Smooth muscle cell (in vitro differentiated cells): ENCODE measurements at regions not wholly inside any gene's neighbourhood (a gene's known extent, or its start where the extent isn't known, plus 50 kb on each side); places are given as distances from the start of the nearest gene placed in this dataset.

Experiments used
- DNase-seq: peaks from one replicate; lab custom pipeline; 2025; ENCODE audit not compliant: unreplicated experiment; lab: John Stamatoyannopoulos, UW
- H2AFZ ChIP-seq: fragments of 200-600 bp; sonication (generic); 2 replicates; pipeline ENCODE4 v1.6.0; 2016; ENCODE audit warnings: antibody characterized with exemption, low read depth, mild to moderate bottlenecking
- H3F3A ChIP-seq: fragments of 200-600 bp; sonication (generic); 2 replicates; pipeline ENCODE4 v1.6.0; 2017; ENCODE audit warnings: antibody characterized with exemption, low read depth
- H3K27ac ChIP-seq: fragments of 200-600 bp; sonication (generic); 2 replicates; pipeline ENCODE4 v1.5.1; 2016; ENCODE audit warnings: low read depth, mild to moderate bottlenecking
- H3K27me3 ChIP-seq: fragments of 200-600 bp; sonication (generic); 2 replicates; pipeline ENCODE4 v1.6.1; 2016; ENCODE audit warnings: low read depth, mild to moderate bottlenecking
- H3K36me3 ChIP-seq: fragments of 200-600 bp; sonication (generic); 2 replicates; pipeline ENCODE4 v1.5.1; 2016; ENCODE audit warnings: low read depth
- H3K4me1 ChIP-seq: fragments of 200-600 bp; sonication (generic); 2 replicates; pipeline ENCODE4 v1.5.1; 2016; ENCODE audit warnings: low read depth
- H3K4me2 ChIP-seq: fragments of 200-600 bp; sonication (generic); 2 replicates; pipeline ENCODE4 v1.6.0; 2016; ENCODE audit warnings: mild to moderate bottlenecking
- H3K4me3 ChIP-seq: fragments of 200-600 bp; sonication (generic); 2 replicates; pipeline ENCODE4 v1.5.1; 2016; ENCODE audit warnings: mild to moderate bottlenecking
- H3K79me2 ChIP-seq: fragments of 200-600 bp; sonication (generic); 2 replicates; pipeline ENCODE4 v1.6.0; 2016; ENCODE audit warnings: low read depth, mild to moderate bottlenecking
- H3K9ac ChIP-seq: fragments of 200-600 bp; sonication (generic); 2 replicates; pipeline ENCODE4 v1.6.0; 2016; ENCODE audit warnings: low read depth
- H3K9me3 ChIP-seq: fragments of 200-600 bp; sonication (generic); replicated peaks from 2 replicates; pipeline ENCODE4 v1.5.1; 2016; ENCODE audit warnings: low read depth
- H4K20me1 ChIP-seq: fragments of 200-600 bp; sonication (generic); 2 replicates; pipeline ENCODE4 v1.6.0; 2016; ENCODE audit warnings: low read depth
- CTCF ChIP-seq: fragments of 200-600 bp; sonication (generic); IDR thresholded peaks from 2 replicates; pipeline ENCODE4 v1.5.1; 2017; ENCODE audit warnings: borderline replicate concordance, mild to moderate bottlenecking, antibody characterized with exemption; ENCODE audit not compliant: insufficient read depth, poor library complexity, severe bottlenecking
- WGBS: methylation state at CpG from one replicate; pipeline ENCODE4 v1.1.7; 2016; ENCODE audit warnings: low lambda C conversion rate; 5-methylcytosine and 5-hydroxymethylcytosine counted together

- WGBS: 45% methylated on average over 1 of the region's 1 CpG
- H4K20me1 ChIP-seq: no peaks in the 10 kb centered on the region
- no peaks in the 10 kb centered on the region for H3K36me3 ChIP-seq
- H3K4me1 ChIP-seq: no peaks in the 10 kb centered on the region
- peak overlapping the region; percentile 23 for H2AFZ ChIP-seq
- H3K9me3 ChIP-seq: no peaks in the 10 kb centered on the region
- H3K79me2 ChIP-seq: no peaks in the 10 kb centered on the region
- H3K9ac ChIP-seq: no peak overlapping the region
- H3K27ac ChIP-seq: no peak overlapping the region
- no peaks in the 10 kb centered on the region for H3F3A ChIP-seq
- DNase-seq: no peak
- TF ChIP-seq CTCF: no peak
- H3K4me2 ChIP-seq: no peak overlapping the region
- no peaks in the 10 kb centered on the region for H3K27me3 ChIP-seq
- H3K4me3 ChIP-seq: no peak overlapping the region
Measured at GRCh38 chr3:106086038-106086437, 217.2 kb upstream of the CBLB start.

GRCh38 chr3:106086636-106087035 lies 217.8 kb upstream of the CBLB start:
- H3K4me1 ChIP-seq: no peaks in the 10 kb centered on the region
- no peak for DNase-seq
- no peak overlapping the region for H3K4me2 ChIP-seq
- no peaks in the 10 kb centered on the region for H4K20me1 ChIP-seq
- no peak overlapping the region for H3K9ac ChIP-seq
- H2AFZ ChIP-seq: no peak overlapping the region
- no peaks in the 10 kb centered on the region for H3K79me2 ChIP-seq
- no peak overlapping the region for H3K27ac ChIP-seq
- H3F3A ChIP-seq: no peaks in the 10 kb centered on the region
- no peak overlapping the region for H3K4me3 ChIP-seq
- H3K9me3 ChIP-seq: no peaks in the 10 kb centered on the region
- H3K36me3 ChIP-seq: no peaks in the 10 kb centered on the region
- no peaks in the 10 kb centered on the region for H3K27me3 ChIP-seq
- no peak for TF ChIP-seq CTCF
- 94% methylated on average over 4 of the region's 4 CpGs for WGBS

- Histone ChIP-seq H3K27ac (no peak overlapping the region), H3K9me3 (no peaks in the 10 kb centered on the region), H3K27me3 (no peaks in the 10 kb centered on the region), H3K4me1 (no peaks in the 10 kb centered on the region), H3K4me3 (no peak overlapping the region), H2AFZ (no peak overlapping the region), H3K9ac (no peak overlapping the region), H3F3A (no peaks in the 10 kb centered on the region), H3K36me3 (no peaks in the 10 kb centered on the region), H3K79me2 (no peaks in the 10 kb centered on the region), H3K4me2 (no peak overlapping the region), H4K20me1 (no peaks in the 10 kb centered on the region)
- TF ChIP-seq CTCF: no peak
- WGBS: 74% methylated on average over 1 of the region's 1 CpG
- no peak for DNase-seq
Measured at GRCh38 chr3:106088304-106088703, 219.5 kb upstream of the CBLB start.

GRCh38 chr3:106088899-106089298 lies 220.1 kb upstream of the CBLB start:
- Histone ChIP-seq H3K4me2 (no peak overlapping the region), H3K36me3 (no peaks in the 10 kb centered on the region), H2AFZ (no peak overlapping the region), H3K27me3 (no peaks in the 10 kb centered on the region), H3F3A (no peaks in the 10 kb centered on the region), H3K79me2 (no peaks in the 10 kb centered on the region), H3K4me3 (no peak overlapping the region), H3K9me3 (no peaks in the 10 kb centered on the region), H3K4me1 (no peaks in the 10 kb centered on the region), H3K27ac (no peak overlapping the region), H4K20me1 (no peaks in the 10 kb centered on the region), H3K9ac (no peak overlapping the region)
- WGBS: 76% methylated on average over 3 of the region's 3 CpGs
- no peak for DNase-seq
- TF ChIP-seq CTCF: no peak
